Activated naive CD4-positive, alpha-beta T cell treated with anti-CD3 and anti-CD28 coated beads, Interleukin-2, amount 50 U/mL, for 24 hours (primary cell): ENCODE measurements at regions not wholly inside any gene's neighbourhood (a gene's known extent, or its start where the extent isn't known, plus 50 kb on each side); places are given as distances from the start of the nearest gene placed in this dataset.

Experiments
- H3K27ac Mint-ChIP-seq: one replicate; pipeline ENCODE4 v1.8.0; 2021; ENCODE audit warnings: mild to moderate bottlenecking, mixed read lengths
- H3K27me3 Mint-ChIP-seq: one replicate; pipeline ENCODE4 v1.8.0; 2021; ENCODE audit warnings: mixed read lengths
- H3K36me3 Mint-ChIP-seq: one replicate; pipeline ENCODE4 v1.8.0; 2021; ENCODE audit warnings: mixed read lengths
- H3K4me1 Mint-ChIP-seq: one replicate; pipeline ENCODE4 v1.8.0; 2021; ENCODE audit warnings: mixed read lengths
- H3K4me3 Mint-ChIP-seq: one replicate; pipeline ENCODE4 v1.8.0; 2021; ENCODE audit warnings: mild to moderate bottlenecking, mixed read lengths
- H3K9me3 Mint-ChIP-seq: one replicate; pipeline ENCODE4 v1.8.0; 2021; ENCODE audit warnings: mixed read lengths

DNA sequence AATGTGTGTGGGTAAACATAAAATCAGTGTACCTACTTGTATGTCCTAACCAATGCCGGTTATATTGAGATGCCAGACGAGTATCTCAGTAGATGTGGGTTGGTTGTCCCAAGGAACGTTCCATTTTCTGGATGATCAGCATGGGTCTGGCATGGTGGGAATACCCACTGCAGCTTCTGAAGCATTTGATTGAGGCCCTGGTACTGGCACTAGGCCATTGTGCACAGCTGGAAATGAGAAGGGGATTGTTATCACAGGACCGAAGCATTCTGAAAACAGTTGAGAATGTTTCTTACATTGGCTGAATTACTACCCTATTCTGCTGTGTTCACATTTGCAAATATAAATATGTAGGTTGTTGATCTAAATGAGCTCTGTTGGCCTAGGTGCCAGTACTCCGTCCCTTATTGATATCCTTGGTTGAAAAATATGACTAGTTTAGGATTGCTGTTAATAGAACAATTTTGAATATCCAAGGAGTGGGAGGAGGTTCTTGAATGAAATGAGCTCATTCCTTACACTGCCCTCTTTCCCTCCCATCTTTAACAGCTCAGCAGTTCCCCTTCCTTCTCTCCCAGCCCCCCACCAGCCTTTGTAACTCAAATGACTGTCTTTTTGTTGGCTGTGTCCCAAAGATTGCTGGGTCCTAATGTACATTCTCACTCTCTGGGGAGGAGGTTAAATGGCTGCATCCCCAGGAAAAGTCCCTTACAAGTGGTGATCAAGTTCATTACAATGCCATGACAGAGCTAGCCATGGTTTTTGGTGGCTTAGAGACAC is 293.3 kb upstream of the TPM1 start:
- no peaks in the 10 kb centered on the region for H3K27me3 Mint-ChIP-seq
- H3K4me3 Mint-ChIP-seq = no peak overlapping the region
- no peaks in the 10 kb centered on the region for H3K36me3 Mint-ChIP-seq
- no peaks in the 10 kb centered on the region for H3K9me3 Mint-ChIP-seq
- H3K27ac Mint-ChIP-seq = no peak overlapping the region
- no peaks in the 10 kb centered on the region for H3K4me1 Mint-ChIP-seq

DNA sequence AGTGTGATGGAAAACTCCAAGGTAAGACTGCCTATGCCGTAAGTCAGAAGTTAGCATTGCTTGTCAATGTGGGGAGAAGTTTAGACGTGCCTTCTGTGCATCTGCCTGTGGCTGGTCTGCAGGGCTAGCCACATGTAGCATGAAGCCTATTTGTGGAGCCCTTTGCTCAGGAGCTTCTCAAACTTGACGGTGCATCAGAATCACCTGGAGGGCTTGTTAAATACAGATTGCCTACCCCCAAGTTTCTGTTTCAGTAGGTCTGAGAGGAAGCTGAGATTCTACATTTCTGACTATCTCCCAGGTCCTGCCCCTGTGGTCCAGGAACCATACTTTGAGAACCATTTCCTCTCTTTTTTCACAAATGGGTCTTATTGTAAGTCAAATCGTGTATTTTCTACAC is 292.1 kb upstream of the TPM1 start:
- Mint-ChIP-seq H3K9me3 (no peaks in the 10 kb centered on the region), H3K27me3 (no peaks in the 10 kb centered on the region), H3K4me3 (no peak overlapping the region), H3K4me1 (no peaks in the 10 kb centered on the region), H3K27ac (no peak overlapping the region), H3K36me3 (no peaks in the 10 kb centered on the region)

DNA sequence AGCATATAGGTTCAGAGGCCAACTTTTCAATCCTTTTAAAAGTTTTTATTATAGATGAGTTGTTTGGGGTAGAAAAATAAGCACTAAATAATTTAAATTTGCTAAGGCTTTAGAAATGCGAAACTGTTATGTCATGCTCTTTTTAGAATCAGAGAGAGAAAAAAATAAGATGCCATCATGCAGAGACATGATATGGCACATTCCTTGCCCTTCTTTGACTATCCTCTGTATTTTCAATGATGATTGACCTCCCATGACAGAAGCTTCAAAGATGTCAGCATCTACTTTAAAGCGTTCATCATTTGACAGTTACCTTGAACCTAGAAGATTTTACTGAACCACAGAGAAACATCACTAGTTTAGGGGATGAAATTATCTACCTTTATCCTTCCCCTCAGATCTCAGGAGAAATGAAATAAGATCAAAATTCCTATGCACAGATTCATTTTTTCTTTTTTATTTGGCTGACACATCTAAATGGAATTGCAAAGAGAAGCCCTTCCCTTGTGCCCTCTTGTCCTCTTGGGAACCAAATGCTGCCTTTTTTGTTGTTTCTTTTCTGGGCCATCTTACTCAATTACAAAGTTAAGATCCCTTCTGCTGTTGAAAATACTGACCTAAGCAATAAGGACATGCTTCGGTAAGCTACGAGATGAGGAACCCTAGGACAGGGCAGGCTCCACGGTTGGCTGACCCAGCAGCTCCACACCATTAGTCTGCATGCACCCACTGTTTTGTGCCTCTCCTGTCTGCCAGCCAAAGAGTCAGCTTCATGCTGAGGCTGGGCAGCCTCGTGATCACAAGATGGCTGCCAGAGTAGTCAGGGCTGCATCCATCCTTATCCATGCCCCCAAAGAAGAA is 289.7 kb upstream of the TPM1 start:
- Mint-ChIP-seq H3K27me3 (no peaks in the 10 kb centered on the region), H3K9me3 (no peaks in the 10 kb centered on the region), H3K36me3 (no peaks in the 10 kb centered on the region), H3K27ac (peak overlapping the region; percentile 25), H3K4me3 (no peak overlapping the region), H3K4me1 (no peaks in the 10 kb centered on the region)

DNA sequence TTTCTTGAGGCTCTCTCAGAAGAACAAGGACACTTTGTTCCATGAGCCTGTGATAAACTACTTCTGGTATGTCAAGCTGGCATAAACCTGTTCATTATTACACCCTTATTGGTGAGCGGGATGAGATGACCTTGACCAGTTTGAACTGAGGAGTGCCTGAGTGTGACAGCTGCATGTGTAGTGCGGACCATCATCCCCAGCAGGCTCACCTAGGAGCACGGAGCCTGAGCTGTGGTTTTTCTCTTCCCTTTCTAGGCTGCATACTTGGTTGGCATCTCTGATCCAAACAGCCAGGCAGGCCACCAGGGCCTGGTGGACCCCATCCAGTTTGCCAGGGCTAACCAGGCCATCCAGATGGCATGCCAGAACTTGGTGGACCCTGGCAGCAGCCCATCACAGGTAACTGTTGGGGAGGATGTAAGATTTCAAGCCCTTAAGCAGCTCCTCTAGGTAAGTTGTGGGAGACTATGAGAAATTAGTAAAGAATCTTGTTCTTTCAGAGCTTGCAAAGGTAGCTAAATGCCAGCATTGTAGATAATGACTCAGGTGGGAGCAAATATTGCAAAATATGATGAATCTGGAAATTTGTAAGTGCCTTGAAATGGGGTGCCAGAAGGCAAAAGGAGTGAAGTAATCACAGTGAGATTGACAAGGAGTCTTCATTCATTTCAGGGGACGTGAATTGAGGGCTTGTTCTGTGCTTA is 288.9 kb upstream of the TPM1 start:
- Mint-ChIP-seq H3K4me3 (no peak overlapping the region), H3K27me3 (no peaks in the 10 kb centered on the region), H3K36me3 (no peaks in the 10 kb centered on the region), H3K27ac (no peak overlapping the region), H3K4me1 (no peaks in the 10 kb centered on the region), H3K9me3 (no peaks in the 10 kb centered on the region)

DNA sequence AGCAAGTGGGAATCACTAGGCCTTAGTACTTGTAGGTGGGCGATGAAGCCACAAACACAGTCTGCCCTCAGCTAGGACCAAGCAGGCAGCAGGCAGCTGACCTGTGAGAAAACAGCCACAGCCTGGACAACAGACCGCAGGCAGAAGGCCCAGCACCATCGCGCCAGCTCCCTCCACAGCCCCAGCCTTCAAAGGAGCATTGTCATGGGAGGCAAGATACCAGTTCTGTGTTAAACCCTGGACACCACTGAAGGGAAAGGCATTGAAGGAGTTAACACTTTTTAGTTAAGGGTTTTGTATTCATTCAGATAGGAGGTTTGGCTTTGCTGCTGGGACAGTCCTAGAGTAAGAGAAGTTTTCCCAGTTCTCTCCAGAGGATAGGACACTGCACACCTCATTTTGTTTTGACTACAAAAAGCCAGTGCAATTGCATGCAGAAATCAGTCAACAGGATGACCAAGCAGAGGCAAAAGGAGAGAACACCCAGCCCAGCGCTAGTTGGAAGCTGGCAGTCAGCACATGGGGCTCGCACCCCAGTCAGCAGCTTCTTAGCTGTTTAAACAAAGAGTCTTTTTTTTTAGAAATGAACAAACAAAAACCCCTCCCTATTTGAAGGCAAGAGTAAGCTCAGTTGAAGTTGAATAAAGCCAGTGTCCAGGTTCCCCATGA is 286.1 kb upstream of the TPM1 start:
- no peak overlapping the region for H3K27ac Mint-ChIP-seq
- H3K9me3 Mint-ChIP-seq = no peaks in the 10 kb centered on the region
- no peaks in the 10 kb centered on the region for H3K36me3 Mint-ChIP-seq
- no peaks in the 10 kb centered on the region for H3K27me3 Mint-ChIP-seq
- H3K4me3 Mint-ChIP-seq = no peak overlapping the region
- H3K4me1 Mint-ChIP-seq = no peaks in the 10 kb centered on the region

DNA sequence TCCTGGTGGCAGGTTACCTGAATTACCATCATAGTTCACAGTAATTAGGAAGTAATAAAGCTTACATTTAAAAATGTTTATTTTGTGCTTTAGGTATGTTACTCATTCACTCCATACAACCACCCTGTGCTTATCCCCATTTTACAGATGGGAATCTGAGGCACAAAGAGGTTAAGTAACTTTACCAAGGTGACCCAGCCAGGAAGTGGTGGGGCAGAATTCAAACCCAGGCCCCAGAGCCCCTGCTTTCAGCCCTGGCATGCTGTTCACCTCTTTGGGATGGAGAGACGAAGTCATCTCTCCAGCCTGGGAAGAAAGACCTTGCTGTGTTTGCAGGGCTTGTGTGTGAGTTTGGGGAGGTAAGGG is 285.6 kb upstream of the TPM1 start:
- no peak overlapping the region for H3K27ac Mint-ChIP-seq
- H3K9me3 Mint-ChIP-seq = no peaks in the 10 kb centered on the region
- no peaks in the 10 kb centered on the region for H3K27me3 Mint-ChIP-seq
- no peaks in the 10 kb centered on the region for H3K36me3 Mint-ChIP-seq
- no peak overlapping the region for H3K4me3 Mint-ChIP-seq
- no peaks in the 10 kb centered on the region for H3K4me1 Mint-ChIP-seq

DNA sequence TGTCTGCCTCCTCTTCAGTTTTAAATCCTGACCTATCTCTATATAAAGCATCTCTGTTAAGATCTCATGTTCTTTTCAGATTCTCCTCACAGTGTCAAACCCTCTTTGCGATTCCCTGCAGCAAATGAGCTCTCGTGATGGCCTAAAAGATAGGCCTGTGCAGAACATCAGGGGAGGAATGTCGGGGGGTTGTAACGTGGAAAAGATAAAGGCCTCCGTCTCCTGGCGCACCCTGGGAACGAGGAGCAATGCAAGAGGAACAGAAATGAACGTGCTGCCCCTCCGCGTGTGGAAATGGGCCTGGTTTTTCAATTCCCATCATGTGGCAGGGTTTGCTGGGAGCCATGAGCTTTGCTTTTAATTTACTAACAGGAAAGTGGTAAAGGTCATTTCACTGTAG is 285.0 kb upstream of the TPM1 start:
- no peaks in the 10 kb centered on the region for H3K4me1 Mint-ChIP-seq
- H3K27me3 Mint-ChIP-seq = no peaks in the 10 kb centered on the region
- no peaks in the 10 kb centered on the region for H3K36me3 Mint-ChIP-seq
- H3K27ac Mint-ChIP-seq = no peak overlapping the region
- H3K4me3 Mint-ChIP-seq = no peak overlapping the region
- no peaks in the 10 kb centered on the region for H3K9me3 Mint-ChIP-seq

DNA sequence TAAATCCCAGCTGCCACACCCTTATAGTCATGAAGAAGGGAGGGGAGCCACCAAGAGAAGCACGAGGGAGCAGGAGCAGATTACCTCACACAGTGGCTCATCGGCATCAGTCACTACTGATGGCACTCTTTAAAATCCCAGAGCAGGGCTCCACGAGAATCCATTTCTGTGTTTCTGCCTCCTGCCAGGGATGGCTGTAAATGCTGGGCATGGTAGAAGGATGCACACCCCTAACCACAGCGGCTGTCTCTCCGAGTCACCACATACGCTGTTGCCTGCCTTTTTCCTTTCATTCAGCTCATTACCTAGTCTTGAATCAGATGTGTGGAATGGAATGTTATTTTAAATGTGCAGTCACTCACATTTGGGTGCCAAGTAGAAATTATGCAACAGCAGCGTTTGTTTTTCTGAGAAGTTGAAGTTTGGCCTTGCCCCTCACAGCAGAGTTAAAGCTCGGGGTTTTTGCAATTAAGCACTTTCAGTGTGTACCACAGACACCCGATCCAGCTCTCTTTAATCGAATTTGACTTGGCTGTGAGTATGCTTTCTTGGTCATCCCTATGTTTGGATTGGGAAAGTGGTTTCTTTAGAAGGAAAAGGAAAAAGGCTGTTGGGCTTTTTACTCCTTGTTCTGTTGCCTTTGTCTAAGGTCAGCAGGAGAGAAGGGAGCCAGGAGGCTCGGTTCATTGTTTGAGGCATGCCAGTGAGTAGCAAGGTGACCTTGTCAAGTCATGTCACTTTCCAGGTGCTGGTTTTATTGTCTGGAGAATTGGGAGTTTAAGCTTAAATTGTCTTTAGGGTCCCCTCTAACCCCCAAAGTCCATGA is 284.2 kb upstream of the TPM1 start:
- Mint-ChIP-seq H3K36me3 (no peaks in the 10 kb centered on the region), H3K27me3 (no peaks in the 10 kb centered on the region), H3K4me3 (no peak overlapping the region), H3K9me3 (no peaks in the 10 kb centered on the region), H3K27ac (no peak overlapping the region), H3K4me1 (no peaks in the 10 kb centered on the region)

DNA sequence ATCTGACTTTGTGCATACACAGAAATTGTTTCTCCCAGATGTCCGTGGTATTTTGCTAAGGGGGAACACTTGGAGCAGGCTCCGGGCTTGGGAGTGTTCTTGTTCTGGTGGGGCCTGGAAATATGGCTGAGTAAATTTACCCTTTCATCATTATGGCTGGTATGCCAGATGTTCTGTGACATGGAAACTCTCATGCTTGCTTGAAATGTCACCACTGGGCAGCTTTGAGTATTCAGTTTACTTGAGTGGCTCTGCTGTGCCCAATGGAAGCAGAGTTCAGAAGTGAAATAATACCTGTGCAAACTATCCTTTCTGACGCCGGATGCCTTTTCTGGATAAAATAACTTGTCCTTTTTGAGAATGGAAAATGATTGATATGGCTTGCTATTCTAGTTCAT is 283.6 kb upstream of the TPM1 start:
- Mint-ChIP-seq H3K4me3 (no peak overlapping the region), H3K27ac (no peak overlapping the region), H3K27me3 (no peaks in the 10 kb centered on the region), H3K36me3 (no peaks in the 10 kb centered on the region), H3K9me3 (no peaks in the 10 kb centered on the region), H3K4me1 (no peaks in the 10 kb centered on the region)

DNA sequence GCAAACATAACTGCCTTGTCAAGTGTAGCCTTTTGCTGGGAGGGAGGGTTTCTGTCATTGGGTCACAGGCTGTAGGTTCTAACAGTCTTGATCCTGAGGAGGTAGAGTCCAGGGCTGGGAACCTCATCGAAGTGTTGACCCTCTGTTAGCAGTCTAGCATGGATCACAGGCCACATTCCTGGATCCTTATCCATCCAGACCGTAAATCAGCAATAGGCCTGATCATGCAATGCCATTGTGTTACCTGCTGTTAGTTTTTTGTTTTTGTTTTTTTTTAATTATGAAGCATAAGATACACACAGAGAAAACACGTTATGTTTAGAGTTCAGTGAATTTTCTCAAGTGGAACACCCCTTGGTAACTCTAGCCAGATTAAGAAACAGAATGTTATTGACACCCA is 282.0 kb upstream of the TPM1 start:
- Mint-ChIP-seq H3K36me3 (no peaks in the 10 kb centered on the region), H3K9me3 (no peaks in the 10 kb centered on the region), H3K27me3 (no peaks in the 10 kb centered on the region), H3K27ac (no peak overlapping the region), H3K4me3 (no peak overlapping the region), H3K4me1 (no peaks in the 10 kb centered on the region)

DNA sequence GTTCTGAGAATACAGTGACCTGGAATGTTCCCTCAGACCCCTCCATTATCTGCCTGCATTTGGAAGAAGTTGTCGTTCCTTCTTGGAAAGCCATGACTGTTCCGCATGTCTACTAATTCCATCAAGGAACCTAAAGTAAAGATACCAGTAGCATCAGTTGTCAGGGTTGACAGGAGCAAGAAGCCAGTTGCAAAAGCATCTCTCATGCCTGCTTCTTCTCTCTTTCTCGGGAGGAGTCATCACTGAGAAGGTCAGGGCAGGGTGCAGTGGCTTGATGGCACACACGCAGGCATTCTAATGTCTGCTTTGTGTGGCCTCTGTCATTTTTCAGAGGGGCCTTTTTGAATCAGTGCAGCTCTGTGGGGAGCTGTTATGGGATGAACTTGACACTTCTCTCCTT is 276.6 kb upstream of the TPM1 start:
- no peaks in the 10 kb centered on the region for H3K27me3 Mint-ChIP-seq
- no peaks in the 10 kb centered on the region for H3K4me1 Mint-ChIP-seq
- no peaks in the 10 kb centered on the region for H3K9me3 Mint-ChIP-seq
- no peaks in the 10 kb centered on the region for H3K36me3 Mint-ChIP-seq
- H3K27ac Mint-ChIP-seq = no peak overlapping the region
- no peak overlapping the region for H3K4me3 Mint-ChIP-seq

DNA sequence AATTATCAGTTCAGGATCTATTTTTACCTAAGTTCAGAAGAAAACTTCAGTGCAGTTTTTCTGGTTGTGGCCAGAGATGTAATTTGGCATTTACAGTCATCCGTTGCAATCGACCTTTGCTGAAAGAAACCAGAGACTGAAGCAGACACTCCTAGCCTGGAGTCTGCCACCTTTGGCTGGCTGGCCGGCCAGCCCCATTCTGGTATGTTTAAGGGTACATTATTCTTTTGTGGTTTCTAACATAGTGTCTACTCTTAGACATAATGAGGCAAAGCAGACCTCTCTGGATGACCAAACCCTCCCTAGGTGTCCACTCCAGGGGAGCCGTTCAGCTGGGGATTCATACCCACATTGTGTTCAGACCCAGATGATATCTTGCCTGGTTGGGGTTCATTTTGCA is 275.9 kb upstream of the TPM1 start:
- no peaks in the 10 kb centered on the region for H3K9me3 Mint-ChIP-seq
- no peaks in the 10 kb centered on the region for H3K36me3 Mint-ChIP-seq
- H3K4me3 Mint-ChIP-seq = no peak overlapping the region
- H3K27me3 Mint-ChIP-seq = no peaks in the 10 kb centered on the region
- no peaks in the 10 kb centered on the region for H3K4me1 Mint-ChIP-seq
- H3K27ac Mint-ChIP-seq = no peak overlapping the region

DNA sequence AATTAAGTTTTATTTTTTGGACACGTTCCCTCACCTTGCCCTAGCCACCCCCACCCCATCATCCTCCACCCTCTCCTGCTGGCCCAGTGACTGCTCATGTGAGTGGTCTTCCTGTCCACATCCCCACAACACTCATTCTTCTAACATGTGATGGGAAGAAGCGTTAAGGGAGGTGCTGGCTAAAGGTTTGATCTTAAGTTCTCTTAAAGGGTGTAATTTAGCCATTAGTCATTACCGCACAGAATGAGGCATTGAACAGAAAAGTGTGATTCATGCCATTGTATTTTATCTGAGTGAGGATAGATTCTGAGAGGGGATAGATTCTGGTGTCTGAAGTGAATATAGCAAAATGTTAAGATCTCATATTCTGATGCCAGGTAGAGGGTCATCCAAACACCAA is 272.9 kb upstream of the TPM1 start:
- no peak overlapping the region for H3K27ac Mint-ChIP-seq
- no peaks in the 10 kb centered on the region for H3K9me3 Mint-ChIP-seq
- H3K4me3 Mint-ChIP-seq = no peak overlapping the region
- no peaks in the 10 kb centered on the region for H3K4me1 Mint-ChIP-seq
- H3K36me3 Mint-ChIP-seq = no peaks in the 10 kb centered on the region
- no peaks in the 10 kb centered on the region for H3K27me3 Mint-ChIP-seq

DNA sequence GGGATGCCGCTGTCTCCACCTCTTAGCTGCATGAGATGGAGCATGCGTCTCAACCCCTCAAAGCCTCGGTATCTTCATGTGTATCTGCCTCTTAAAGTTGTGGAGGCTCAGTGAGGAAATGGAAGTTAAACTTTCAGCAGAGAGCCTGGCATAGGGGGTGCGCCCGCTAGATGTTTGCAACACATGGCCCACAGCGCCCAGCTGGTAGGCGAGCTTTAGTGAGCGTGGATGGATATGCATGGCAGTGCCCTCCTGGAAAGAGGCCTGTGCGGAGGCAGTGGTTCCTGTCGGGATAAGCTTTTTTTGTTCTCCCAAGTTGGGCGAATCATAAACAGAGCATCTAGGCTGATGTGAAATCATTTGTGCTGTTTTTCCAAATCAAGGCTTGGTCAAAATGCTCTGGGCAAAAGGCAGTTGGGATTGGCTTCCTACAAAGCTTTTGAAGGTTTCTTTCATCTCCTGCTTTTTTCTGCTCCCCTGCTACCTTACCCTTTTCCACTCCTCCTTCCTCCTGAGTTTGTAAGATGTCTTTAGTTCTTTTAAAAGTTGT is 272.4 kb upstream of the TPM1 start:
- no peak overlapping the region for H3K27ac Mint-ChIP-seq
- no peaks in the 10 kb centered on the region for H3K4me1 Mint-ChIP-seq
- H3K9me3 Mint-ChIP-seq = no peaks in the 10 kb centered on the region
- no peak overlapping the region for H3K4me3 Mint-ChIP-seq
- H3K27me3 Mint-ChIP-seq = no peaks in the 10 kb centered on the region
- H3K36me3 Mint-ChIP-seq = no peaks in the 10 kb centered on the region

DNA sequence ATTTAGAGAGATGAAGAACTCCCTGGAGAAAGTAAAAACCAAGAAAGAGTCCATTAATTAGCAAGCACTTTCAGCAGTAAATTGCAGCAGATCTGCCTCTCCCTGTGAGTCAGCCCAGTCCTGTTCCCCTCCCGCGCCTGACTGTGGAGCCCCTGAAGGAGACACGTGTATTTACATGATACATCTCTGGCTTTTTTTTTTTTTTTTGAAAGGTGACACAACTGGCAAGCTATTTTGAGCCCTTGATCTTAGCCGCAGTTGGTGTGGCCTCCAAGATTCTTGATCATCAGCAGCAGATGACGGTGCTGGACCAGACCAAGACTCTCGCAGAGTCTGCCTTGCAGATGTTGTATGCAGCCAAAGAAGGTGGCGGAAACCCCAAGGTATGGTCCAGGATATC is 271.8 kb upstream of the TPM1 start:
- Mint-ChIP-seq H3K4me1 (no peaks in the 10 kb centered on the region), H3K27ac (no peak overlapping the region), H3K9me3 (no peaks in the 10 kb centered on the region)

More for the DNA sequence above, 271.8 kb upstream of the TPM1 start:
- no peak overlapping the region for H3K4me3 Mint-ChIP-seq
- no peaks in the 10 kb centered on the region for H3K27me3 Mint-ChIP-seq
- H3K36me3 Mint-ChIP-seq = no peaks in the 10 kb centered on the region
